CD4-positive, alpha-beta T cell treated with Interleukin-12 subunit alpha and Interleukin-12 subunit beta, for 1 hour (primary cell): ENCODE measurements at regions not wholly inside any gene's neighbourhood (a gene's known extent, or its start where the extent isn't known, plus 50 kb on each side); places are given as distances from the start of the nearest gene placed in this dataset.

Experiments
- DNase-seq: peaks from one replicate; pipeline ENCODE4 v3.0.0-alpha.2; 2020

DNA sequence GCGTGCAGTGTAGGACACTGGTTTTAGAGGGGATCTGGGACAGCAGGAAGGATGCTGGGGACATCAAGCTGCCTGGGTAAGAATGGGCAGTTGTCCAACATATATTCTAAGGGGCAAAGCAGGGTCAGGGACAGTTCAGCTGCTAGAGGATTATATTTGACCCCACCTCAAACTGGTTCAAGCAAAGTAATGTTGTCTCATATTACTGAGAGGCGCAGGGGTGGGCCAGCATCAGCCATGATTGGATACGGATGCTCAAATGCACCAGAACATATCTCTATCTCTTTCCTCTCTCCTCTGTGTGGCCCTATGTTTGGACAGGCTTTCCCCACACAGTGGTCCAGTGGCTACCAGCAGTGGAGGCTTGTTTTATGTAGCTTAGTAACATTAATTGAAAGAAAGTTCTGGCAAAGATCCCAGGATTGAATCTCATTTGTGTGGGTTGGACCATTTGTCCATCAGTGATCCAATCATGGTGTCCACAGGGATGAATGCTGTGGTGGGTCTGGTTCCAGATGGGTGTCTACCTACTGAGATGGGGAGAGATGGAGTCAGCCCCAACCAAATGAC lies 49.8 kb upstream of the RGMA start:
- no peak for DNase-seq
